Effector memory CD8-positive, alpha-beta T cell (primary cell): ENCODE measurements at regions not wholly inside any gene's neighbourhood (a gene's known extent, or its start where the extent isn't known, plus 50 kb on each side); places are given as distances from the start of the nearest gene placed in this dataset.

Source experiments
- ATAC-seq: fragments of 150-1000 bp; cut with Tn5 transposase; replicated peaks from 2 replicates; pipeline ENCODE4 v1.10.0; 2021; ENCODE audit warnings: mild to moderate bottlenecking, moderate library complexity
- DNase-seq, 3 experiments: peaks; one replicate each; pipeline ENCODE4 v3.0.0; 2021
- H3K27ac Mint-ChIP-seq, 2 donors: one replicate each; pipeline ENCODE4 v1.8.0; 2022; ENCODE audit warnings: mild to moderate bottlenecking in 2 of 2, mixed read lengths in 2 of 2, moderate library complexity in 2 of 2
- H3K27me3 Mint-ChIP-seq, 2 donors: one replicate each; pipeline ENCODE4 v1.8.0; 2022; ENCODE audit warnings: mixed read lengths in 2 of 2
- H3K36me3 Mint-ChIP-seq: one replicate; pipeline ENCODE4 v1.8.0; 2022; ENCODE audit warnings: mild to moderate bottlenecking, moderate library complexity, mixed read lengths; ENCODE audit not compliant: insufficient read depth
- H3K4me1 Mint-ChIP-seq, 2 donors: one replicate each; pipeline ENCODE4 v1.8.0; 2022; ENCODE audit warnings: low read depth in 2 of 2, mixed read lengths in 2 of 2
- H3K4me3 Mint-ChIP-seq, 2 donors: one replicate each; pipeline ENCODE4 v1.8.0; 2022; ENCODE audit warnings: mild to moderate bottlenecking in 2 of 2, mixed read lengths in 2 of 2, moderate library complexity in 2 of 2
- H3K9me3 Mint-ChIP-seq, 2 donors: one replicate each; pipeline ENCODE4 v1.8.0; 2022; ENCODE audit warnings: mixed read lengths in 2 of 2

GRCh38 chr2:220641137-220641536, 931.0 kb downstream of the EPHA4 start:
- Mint-ChIP-seq H3K9me3 (no peaks in the 10 kb centered on the region), H3K4me3 (no peak overlapping the region), H3K36me3 (no peaks in the 10 kb centered on the region), H3K27me3 (no peaks in the 10 kb centered on the region), H3K27ac (no peak overlapping the region), H3K4me1 (no peaks in the 10 kb centered on the region)
- DNase-seq (no peak), ATAC-seq (no peak)

GRCh38 chr2:220646424-220646823, 925.7 kb downstream of the EPHA4 start:
- H3K36me3 Mint-ChIP-seq, result no peaks in the 10 kb centered on the region
- peaks cover 0 to 24% of the 10 kb centered on the region in 2 donors for H3K27me3 Mint-ChIP-seq
- no peak overlapping the region for H3K27ac Mint-ChIP-seq
- no peaks in the 10 kb centered on the region for H3K4me1 Mint-ChIP-seq
- DNase-seq (no peak), ATAC-seq (no peak)
- no peaks in the 10 kb centered on the region for H3K9me3 Mint-ChIP-seq
- H3K4me3 Mint-ChIP-seq, result no peak overlapping the region

- H3K9me3 Mint-ChIP-seq, result no peaks in the 10 kb centered on the region
- H3K36me3 Mint-ChIP-seq, result no peaks in the 10 kb centered on the region
- peaks cover 6 to 32% of the 10 kb centered on the region in 2 donors for H3K27me3 Mint-ChIP-seq
- no peak for ATAC-seq
- H3K4me1 Mint-ChIP-seq, result no peaks in the 10 kb centered on the region
- DNase-seq, result no peak
- H3K27ac Mint-ChIP-seq, result no peak overlapping the region
- no peak overlapping the region for H3K4me3 Mint-ChIP-seq
These were observed 923.5 kb downstream of the EPHA4 start for GRCh38 chr2:220648628-220649027.

GRCh38 chr2:220653776-220654175, 918.3 kb downstream of the EPHA4 start:
- no peaks in the 10 kb centered on the region for H3K4me1 Mint-ChIP-seq
- no peaks in the 10 kb centered on the region for H3K36me3 Mint-ChIP-seq
- no peaks in the 10 kb centered on the region for H3K9me3 Mint-ChIP-seq
- no peak overlapping the region for H3K27ac Mint-ChIP-seq
- ATAC-seq, result no peak
- no peak overlapping the region for H3K4me3 Mint-ChIP-seq
- peaks cover 13 to 37% of the 10 kb centered on the region in 2 donors for H3K27me3 Mint-ChIP-seq
- DNase-seq, result no peak

- Mint-ChIP-seq H3K36me3 (no peaks in the 10 kb centered on the region), H3K27me3 (peaks cover 13 to 37% of the 10 kb centered on the region in 2 donors)
- ATAC-seq, result no peak
These were observed 917.8 kb downstream of the EPHA4 start for GRCh38 chr2:220654322-220654721.

GRCh38 chr2:220660277-220661145, 911.6 kb downstream of the EPHA4 start:
- no peak for ATAC-seq
- Mint-ChIP-seq H3K4me3 (no peak overlapping the region), H3K9me3 (no peaks in the 10 kb centered on the region), H3K4me1 (no peaks in the 10 kb centered on the region), H3K27ac (no peak overlapping the region), H3K27me3 (peaks cover 7 to 12% of the 10 kb centered on the region in 2 donors), H3K36me3 (no peaks in the 10 kb centered on the region)
- no peak for DNase-seq

More at GRCh38 chr2:220654322-220654721, 917.8 kb downstream of the EPHA4 start:
- Mint-ChIP-seq H3K27ac (no peak overlapping the region), H3K4me3 (no peak overlapping the region), H3K9me3 (no peaks in the 10 kb centered on the region), H3K4me1 (no peaks in the 10 kb centered on the region)
- DNase-seq, result no peak

- peaks cover 7 to 13% of the 10 kb centered on the region in 2 donors for H3K27me3 Mint-ChIP-seq
- no peaks in the 10 kb centered on the region for H3K4me1 Mint-ChIP-seq
- no peaks in the 10 kb centered on the region for H3K36me3 Mint-ChIP-seq
- H3K27ac Mint-ChIP-seq, result no peak overlapping the region
- no peak for DNase-seq
- no peak overlapping the region for H3K4me3 Mint-ChIP-seq
- no peak for ATAC-seq
- H3K9me3 Mint-ChIP-seq, result no peaks in the 10 kb centered on the region
These were observed 909.7 kb downstream of the EPHA4 start for GRCh38 chr2:220662431-220662830.

- H3K27me3 Mint-ChIP-seq, result peaks cover under 1 to 8% of the 10 kb centered on the region in 2 donors
- H3K4me3 Mint-ChIP-seq, result no peak overlapping the region
- no peak for ATAC-seq
- no peaks in the 10 kb centered on the region for H3K4me1 Mint-ChIP-seq
- H3K36me3 Mint-ChIP-seq, result no peaks in the 10 kb centered on the region
- H3K9me3 Mint-ChIP-seq, result no peaks in the 10 kb centered on the region
- DNase-seq, result no peak
- H3K27ac Mint-ChIP-seq, result no peak overlapping the region
These were observed 909.0 kb downstream of the EPHA4 start for GRCh38 chr2:220663065-220663464.

GRCh38 chr2:220664272-220665107, 907.6 kb downstream of the EPHA4 start:
- H3K27ac Mint-ChIP-seq, result no peak overlapping the region
- H3K9me3 Mint-ChIP-seq, result peaks cover 0 to 2% of the 10 kb centered on the region in 2 donors
- no peak overlapping the region for H3K4me3 Mint-ChIP-seq
- H3K4me1 Mint-ChIP-seq, result no peaks in the 10 kb centered on the region
- peaks cover 0 to 11% of the 10 kb centered on the region in 2 donors for H3K27me3 Mint-ChIP-seq
- DNase-seq, result no peak
- H3K36me3 Mint-ChIP-seq, result no peaks in the 10 kb centered on the region
- no peak for ATAC-seq

GRCh38 chr2:220665108-220665471, 907.0 kb downstream of the EPHA4 start:
- H3K4me3 Mint-ChIP-seq, result no peak overlapping the region
- peaks cover 0 to 4% of the 10 kb centered on the region in 2 donors for H3K9me3 Mint-ChIP-seq
- peaks cover 0 to 14% of the 10 kb centered on the region in 2 donors for H3K27me3 Mint-ChIP-seq
- H3K27ac Mint-ChIP-seq, result no peak overlapping the region
- ATAC-seq, result no peak
- no peaks in the 10 kb centered on the region for H3K36me3 Mint-ChIP-seq
- DNase-seq, result no peak
- H3K4me1 Mint-ChIP-seq, result no peaks in the 10 kb centered on the region

- Mint-ChIP-seq H3K4me3 (no peak overlapping the region), H3K4me1 (no peaks in the 10 kb centered on the region), H3K27ac (no peak overlapping the region), H3K27me3 (peaks cover 0 to 14% of the 10 kb centered on the region in 2 donors), H3K36me3 (no peaks in the 10 kb centered on the region), H3K9me3 (peaks cover 0 to 4% of the 10 kb centered on the region in 2 donors)
- DNase-seq (no peak), ATAC-seq (no peak)
These were observed 902.8 kb downstream of the EPHA4 start for GRCh38 chr2:220669324-220669723.

- Mint-ChIP-seq H3K9me3 (peaks cover 0 to 4% of the 10 kb centered on the region in 2 donors), H3K27ac (no peak overlapping the region), H3K4me3 (no peak overlapping the region), H3K4me1 (no peaks in the 10 kb centered on the region), H3K36me3 (no peaks in the 10 kb centered on the region), H3K27me3 (peaks cover 0 to 14% of the 10 kb centered on the region in 2 donors)
- ATAC-seq (no peak), DNase-seq (no peak)
These were observed 901.6 kb downstream of the EPHA4 start for GRCh38 chr2:220670511-220670910.

- Mint-ChIP-seq H3K9me3 (peaks cover 0 to 4% of the 10 kb centered on the region in 2 donors), H3K27me3 (peaks cover 0 to 8% of the 10 kb centered on the region in 2 donors), H3K36me3 (no peaks in the 10 kb centered on the region), H3K4me1 (no peaks in the 10 kb centered on the region), H3K27ac (no peak overlapping the region), H3K4me3 (no peak overlapping the region)
- DNase-seq (no peak), ATAC-seq (no peak)
These were observed 898.8 kb downstream of the EPHA4 start for GRCh38 chr2:220673151-220673874.
